GM21825 (cell line): ENCODE measurements at regions not wholly inside any gene's neighbourhood (a gene's known extent, or its start where the extent isn't known, plus 50 kb on each side); places are given as distances from the start of the nearest gene placed in this dataset.

ENCODE experiments used
- ATAC-seq: cut with Tn5 transposase; IDR thresholded peaks from one replicate; pipeline ENCODE4 v1.9.1; 2021; ENCODE audit warnings: mild to moderate bottlenecking, moderate library complexity; ENCODE audit not compliant: unreplicated experiment

DNA sequence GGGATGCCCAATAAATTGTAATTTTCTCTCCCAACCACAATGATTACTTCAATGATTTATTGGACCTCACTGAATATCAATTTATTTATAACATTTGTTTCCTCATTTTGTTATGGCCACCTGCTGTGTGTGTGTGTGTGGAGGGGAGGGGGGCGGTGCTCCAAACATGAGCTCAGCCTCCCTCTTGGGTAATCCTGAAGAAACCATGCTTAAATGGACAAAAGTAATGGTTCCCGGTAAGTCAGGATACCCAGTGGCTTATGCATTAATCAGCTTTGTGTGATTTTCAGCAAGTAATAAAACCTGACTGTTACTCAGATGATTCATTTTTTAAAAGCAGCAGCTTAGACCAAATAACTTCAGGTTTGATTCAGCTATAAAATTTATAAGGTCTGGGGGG lies 495.1 kb upstream of the MEX3C start:
- no peak for ATAC-seq

DNA sequence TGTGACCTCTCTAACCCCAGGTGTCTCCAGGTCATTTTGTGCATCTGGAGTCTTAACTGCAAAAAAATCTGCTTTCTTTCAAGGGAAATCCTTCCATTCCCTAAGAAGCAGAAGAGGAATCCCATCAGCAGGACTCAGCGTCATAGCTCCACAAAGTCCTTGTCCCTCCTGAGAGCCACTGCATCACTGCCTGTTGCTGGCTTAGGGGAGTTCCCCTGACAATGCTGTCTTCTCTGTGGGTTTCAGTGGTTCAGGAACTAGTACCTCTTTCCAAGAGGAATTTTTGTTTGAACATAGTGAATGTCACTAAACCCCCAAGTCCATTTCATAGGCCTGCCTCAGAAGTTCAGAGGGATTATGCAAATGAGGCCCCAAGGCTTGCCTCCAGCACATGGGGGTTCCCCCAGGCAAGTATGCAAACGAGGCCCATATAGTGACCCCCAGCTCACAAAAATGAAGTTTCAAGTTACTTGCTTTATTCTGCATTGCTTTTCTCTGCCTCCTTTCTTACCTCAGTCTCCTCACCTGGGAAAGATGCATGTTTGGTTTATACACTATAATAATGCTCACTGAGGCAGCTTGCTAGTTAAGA lies 513.9 kb upstream of the MEX3C start:
- ATAC-seq, result peak; percentile 72

DNA sequence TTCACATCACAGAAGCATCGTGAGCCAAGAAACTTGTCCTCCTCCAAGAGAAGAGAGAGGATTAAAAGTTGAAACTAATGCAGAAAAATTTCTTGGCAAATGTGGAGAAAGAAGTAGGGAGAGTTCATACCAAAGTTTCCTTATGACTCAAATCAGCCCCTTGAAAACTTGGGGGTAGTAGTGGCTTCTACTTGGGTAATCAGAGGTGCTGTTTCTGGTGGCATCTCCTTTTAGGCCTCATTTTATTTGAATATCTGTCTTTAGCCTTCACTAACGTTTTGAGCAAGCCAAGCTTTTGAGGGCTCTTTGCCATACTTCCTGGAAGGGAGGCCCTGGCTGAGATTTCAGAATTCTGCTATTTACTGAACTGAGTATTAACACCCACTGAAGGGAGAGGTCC lies 515.3 kb upstream of the MEX3C start:
- ATAC-seq, result no peak

DNA sequence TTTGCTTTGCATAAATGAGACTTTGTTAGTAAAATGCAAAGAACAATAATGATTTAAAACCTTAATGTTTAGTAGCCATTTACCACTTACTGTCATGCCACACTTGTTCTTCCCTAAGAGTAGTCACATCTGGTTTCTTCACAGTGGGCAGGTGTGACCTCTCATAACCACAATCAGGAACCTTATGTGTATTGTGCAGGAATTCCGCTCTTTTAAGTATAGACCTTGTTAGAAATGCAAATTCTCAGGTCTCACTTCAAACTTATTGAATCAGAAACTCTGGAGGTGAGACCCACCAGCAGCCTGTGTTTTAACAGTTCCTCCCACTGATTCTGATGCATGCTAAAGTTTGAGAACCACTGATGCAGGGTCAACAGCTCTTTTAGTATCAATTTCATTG lies 518.8 kb upstream of the MEX3C start:
- no peak for ATAC-seq

DNA sequence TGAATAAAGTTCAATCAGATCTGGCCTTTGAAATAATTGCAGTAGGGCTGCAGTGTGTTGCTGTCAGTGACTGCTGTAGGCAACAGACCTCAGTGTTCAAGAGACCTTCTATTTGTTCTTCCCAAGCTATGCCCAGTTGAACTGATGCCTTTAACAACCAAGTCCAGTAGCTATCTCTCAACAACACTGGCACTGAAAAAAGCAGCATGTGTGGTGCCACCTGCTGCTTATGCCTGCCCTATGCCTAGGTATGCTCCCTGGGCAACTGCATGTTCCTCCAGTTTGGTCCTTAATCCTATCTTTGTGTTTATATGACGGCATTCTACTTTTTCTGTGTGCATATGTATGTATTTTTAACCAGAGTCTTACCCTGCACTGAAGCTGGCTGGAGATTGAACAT lies 523.9 kb upstream of the MEX3C start:
- no peak for ATAC-seq

DNA sequence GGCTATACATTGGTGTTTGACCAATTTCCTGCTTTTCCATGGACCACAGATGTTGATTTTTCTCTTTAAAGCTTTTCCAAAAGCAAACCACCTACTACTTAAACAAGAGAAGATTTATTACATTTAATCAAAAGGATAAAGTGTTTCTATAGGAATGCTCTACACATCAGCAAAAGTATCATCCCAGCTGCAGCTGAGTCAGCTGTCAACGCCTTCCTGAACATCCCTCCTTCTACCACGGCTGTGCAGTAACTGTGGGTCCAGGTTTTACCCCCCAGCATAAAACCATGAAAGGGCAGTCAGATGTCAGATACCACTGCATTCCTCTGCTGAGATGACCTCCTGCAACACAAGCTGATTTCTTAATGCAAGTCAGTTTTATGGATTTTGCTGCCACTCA lies 524.5 kb upstream of the MEX3C start:
- no peak for ATAC-seq

DNA sequence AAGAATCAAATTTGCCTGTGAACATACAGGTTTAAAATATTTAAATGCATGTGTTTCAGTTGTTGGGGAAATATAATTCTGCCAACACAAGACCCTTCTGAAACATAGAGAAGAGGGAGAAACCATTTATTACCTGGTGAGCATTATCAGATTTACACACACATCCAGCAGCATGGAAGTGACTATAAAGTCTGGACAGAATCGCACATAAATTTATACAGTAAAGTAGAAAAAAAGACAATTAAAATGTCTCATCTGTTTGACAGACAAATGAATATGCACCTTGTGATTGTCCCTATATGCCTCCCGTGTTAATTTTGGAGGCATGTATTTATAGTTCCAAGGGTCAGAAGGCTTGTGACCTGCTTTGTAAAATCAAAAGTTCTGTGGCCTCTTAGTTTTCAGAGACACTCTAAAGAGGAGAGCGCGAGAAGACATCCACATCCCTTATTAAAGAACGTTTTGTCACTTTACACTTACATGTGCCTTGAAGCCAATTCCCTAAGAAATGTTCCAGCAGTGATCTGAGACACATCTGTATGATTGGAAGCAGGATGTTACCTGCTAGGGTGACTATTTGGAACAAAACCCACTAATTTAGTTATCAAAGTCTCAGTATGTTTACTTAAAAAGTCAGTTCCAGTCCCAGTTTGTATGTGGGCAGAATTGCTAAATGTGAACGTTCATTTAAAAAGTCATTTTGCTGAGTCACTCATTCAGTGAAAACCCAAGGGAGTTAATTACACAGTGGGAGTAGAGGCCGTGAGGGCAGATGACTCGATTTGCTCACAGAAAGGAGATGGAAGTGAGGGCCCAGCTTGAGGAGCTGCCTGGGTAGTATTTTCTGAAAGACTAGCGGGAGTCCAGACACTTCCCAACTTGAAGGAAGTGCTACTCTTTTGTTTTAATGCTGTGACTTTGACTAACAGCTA lies 527.6 kb upstream of the MEX3C start:
- no peak for ATAC-seq

DNA sequence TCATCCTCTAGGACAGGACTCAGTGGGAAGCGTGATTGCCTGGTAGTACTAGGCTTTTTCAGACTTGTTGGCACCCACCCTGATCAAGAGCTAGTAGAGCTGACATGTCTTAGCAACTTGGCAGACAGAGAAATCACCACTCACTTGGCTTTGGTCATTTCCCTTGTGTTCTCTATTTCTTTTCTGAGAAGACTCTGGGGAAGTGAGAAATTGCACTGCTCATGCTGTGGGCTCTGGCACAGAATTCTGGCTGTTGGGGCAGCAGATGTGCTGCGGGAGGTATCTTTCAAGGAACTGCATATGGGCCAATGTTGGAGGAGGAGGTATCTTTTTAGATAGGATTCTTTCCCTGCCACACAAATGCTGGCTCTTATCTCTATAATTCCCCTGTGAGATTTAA lies 529.1 kb upstream of the MEX3C start:
- ATAC-seq, result peak; percentile 44

DNA sequence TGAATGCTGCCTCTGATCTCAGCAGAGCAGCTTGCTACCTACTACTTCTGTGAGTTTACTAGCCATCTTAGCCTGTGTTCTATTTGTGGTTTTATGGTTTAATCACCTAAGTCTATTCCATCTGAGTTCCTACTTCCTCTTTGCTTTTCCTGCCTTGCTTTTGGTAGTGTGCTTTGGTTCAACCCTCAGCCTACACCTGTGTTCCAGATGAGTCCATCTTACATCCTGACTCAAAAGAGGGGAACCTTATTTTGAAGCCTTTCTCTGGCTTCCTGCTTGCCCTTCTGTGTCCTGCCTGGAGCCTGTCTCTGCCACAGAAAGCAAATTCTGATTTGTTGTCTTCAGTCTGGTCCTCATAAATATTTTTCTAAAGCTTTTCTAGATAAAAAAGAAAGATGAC lies 530.3 kb upstream of the MEX3C start:
- peak; percentile 59 for ATAC-seq

DNA sequence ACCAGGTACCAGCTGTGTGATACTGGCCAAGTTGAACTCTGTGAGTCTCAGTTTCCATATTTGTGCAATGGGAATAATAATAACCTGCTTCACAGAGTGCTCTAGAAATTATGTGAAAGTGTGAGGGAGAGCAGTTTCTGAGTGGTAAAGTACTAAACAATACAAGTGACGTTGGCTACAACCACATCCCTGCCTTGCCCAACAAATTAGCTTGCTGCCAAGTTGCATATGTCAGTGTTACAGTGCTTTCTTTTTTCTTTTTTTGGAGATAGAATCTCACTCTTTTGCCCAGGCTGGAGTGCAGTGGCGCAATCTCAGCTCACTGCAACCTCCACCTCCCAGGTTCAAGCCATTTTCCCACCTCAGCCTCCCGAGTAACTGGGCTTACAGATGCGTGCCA lies 533.6 kb upstream of the MEX3C start:
- no peak for ATAC-seq

DNA sequence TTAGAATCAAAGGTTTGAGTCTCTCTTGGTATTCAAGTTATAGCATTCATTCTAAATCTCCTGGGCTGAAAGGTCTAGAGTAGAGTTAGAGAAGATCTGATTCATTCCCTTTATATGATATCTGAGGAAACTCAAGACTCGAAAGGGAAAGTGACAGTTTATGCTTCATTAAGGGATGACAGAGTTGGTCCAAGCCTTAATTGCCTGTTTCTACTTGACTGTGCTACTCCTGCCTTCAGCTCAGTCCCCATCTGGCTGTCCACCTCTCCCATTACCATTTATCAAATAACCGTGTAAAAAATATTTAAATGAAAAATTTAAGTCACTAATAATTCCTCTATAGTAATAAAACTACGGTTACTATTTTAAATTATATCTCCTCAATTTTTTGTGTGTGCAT lies 537.1 kb upstream of the MEX3C start:
- ATAC-seq, result no peak

DNA sequence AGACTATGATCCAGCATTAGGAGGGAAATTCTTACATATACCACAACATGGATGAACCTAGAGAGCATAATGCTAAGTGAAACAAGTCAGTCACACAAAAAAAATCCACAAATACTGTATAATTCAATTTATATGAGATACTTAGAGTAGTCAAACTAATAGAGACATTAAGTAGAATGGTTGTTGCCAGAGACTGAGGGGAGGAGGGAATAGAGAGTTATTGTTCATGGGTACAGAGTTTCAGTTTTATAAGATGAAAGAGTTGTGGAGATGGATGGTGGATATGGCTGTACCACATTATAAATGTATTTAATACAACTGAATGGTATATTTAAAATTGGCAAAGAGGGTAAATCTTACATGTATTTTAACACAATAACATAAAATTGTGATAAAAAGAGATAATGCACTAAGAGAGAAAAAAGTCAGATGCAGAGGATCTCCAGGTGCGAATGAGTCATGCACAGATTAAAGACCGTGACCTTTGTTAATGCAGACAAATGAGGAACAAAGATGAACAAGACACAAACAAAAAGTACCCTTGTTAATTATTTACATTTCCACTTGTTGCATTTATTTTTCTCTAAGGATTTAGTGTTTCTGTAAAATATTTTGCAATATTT lies 541.7 kb upstream of the MEX3C start:
- ATAC-seq, result peak; percentile 96

DNA sequence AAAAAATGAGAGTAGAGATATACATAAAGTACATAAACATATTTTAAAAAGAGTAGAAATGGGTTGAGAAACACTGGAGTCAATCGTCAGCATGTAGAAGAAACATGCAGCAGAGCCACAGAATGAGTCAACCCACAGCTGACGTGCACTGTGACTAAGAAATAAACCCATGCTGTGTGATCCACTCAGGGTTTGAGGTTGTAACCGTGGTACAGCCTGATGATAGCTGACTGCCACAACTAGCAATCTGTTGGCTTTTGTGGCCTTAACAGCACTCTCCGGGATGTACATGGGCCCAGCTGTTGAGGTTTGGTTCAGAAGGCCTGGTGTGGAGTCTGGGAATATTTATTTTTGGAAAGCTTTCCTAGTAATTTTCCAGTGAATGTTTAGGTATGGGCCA lies 554.4 kb upstream of the MEX3C start:
- no peak for ATAC-seq

DNA sequence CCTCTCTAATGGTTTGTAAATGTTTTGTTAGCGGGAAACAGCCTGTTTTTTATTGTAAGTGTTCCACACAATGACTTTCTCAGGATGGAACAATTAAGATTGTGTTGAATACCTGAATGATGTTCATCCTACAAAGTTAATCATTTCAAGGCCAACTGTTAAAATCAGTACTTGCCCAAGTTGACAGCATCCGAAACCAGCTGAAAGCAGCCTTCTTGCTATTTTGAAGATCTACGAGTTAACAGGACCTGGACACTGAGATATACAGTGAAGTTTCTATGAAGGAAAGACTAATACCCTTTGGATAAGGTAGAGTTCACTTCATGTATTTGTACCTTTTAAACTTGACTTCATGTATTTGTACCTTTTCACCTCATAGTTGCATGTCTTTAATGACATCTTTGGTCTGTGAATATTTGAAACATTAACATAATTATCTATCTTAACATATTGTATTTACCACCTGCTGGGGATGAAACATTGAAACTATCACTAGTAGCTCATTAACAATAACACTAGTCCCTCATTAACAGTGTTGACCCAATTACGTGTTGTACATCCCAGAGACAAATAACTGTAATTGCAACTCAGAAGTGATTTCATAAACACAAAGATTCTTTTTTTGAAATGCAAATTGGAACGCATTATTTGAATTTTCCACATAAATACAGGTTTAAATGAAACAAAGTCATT lies 556.0 kb upstream of the MEX3C start:
- no peak for ATAC-seq

DNA sequence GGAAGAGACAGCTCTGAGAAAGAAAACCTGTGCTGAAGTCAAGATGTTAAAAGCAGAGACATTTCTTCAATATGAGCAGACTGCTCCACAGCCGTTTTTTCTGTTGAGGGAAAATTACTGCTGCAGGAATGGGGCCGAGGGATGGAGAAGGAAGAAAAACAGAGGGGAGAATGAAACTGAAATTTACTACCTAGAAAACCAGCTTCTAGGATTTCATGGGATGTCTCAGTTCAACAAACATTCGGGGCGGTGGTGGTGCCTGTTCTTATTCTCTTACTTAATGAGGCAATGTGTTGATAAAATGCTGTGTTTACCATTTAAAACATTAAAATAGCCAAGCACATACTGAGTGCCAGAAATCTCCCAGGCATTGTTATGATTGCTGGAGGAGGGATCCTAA lies 557.1 kb upstream of the MEX3C start:
- ATAC-seq, result no peak

DNA sequence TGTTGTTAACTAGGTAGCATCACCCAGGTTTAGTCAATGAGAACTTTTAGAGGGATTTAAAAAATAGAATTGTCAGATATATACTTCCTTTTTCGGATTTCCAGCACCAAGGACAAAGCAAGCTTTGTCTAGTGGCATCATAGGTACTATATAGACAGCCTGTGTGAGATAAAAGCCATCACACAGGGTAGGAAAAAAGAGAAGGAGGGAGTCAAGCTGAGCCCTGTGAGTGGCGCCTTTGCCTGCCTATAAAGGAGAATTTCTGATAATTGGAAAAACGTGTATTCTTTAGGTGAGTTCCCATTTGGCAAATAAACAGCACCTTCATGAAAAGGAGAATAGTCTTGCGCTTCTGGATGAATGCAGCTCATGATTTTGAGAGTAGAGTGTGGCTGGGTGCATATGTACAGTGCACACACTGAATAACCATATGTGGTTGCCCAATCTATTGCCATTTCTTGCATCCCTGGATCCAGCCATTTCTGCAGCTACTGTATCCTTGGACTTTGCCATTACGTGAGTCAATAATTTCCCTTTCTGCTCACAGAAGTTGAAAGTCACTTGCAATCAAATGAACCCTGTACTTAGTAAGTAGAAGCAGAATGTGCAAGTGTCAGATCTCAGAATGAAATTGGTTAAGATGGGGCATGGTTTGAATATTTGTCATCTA lies 559.9 kb upstream of the MEX3C start:
- ATAC-seq, result no peak

DNA sequence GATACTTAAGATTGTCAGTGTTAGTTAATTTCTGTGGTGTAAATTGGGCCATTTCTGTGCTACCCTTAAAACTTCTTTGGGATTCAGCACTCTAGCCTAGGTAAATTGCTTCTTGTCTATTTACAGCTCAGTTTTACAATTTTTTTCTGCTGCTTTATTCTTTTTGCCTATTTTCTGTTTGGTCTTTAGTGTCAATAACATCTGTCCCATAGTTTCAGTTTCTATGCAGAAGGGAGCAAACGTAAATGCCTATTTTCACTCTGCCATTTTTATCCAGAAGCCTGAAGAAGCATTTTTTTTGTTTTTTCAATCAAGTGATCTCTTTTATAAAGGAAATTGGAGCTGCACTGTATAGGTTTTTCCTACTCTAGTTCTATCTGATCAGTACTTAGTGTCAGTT lies 564.9 kb upstream of the MEX3C start:
- ATAC-seq, result no peak

DNA sequence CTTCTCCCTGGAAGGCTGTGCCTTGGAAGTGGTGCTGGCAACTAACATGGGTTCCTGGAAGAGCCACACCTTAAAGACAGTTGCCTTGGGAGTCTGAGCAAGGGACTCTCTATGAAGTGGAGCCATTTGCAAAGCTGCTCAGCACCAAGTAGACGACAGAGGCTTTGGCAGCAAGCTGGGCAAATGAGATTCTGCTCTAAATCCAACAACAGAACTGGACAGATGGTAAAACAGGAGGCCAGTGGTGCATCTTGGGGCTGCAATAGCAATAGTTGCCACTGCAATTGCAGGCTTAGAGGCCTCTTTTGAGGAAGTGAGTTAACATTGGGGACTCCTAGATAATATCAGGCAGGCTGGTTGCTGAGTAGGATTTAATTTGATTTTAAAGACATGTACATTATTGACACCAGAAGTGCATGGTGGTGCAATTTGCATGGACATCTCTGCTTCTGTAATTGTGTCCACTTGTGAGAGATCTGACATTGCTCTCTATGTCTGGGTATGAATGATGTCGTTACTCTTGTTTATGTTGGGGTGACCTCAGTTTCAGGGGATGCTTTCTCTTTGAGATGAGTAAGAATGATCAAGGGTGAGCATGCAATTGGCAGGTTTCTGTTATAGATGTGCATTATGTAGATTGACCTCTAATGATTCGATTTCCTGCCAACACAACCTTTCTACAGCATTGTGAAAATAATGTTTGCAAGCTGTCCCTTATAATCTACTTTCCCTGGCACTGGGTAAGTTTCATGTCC lies 568.3 kb upstream of the MEX3C start:
- no peak for ATAC-seq

DNA sequence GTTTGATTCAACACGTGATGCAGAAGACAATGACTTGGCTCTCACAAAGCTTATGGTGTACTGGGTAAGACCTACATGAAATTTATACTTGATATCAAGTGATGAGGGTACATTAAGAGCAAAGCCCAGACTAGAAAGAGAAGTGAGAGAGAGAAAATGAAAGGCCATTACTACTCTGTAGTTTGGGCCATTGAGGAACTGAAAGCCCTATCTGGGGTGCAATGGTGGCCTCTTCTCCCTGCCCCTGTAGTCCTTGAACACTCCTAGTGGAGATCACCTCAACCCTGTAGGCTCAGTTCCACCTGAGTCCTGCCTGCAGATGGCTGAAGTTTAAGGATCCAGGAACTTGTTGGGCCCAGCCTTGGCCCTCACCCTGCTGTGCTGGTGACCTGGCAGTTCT lies 569.8 kb upstream of the MEX3C start:
- no peak for ATAC-seq

DNA sequence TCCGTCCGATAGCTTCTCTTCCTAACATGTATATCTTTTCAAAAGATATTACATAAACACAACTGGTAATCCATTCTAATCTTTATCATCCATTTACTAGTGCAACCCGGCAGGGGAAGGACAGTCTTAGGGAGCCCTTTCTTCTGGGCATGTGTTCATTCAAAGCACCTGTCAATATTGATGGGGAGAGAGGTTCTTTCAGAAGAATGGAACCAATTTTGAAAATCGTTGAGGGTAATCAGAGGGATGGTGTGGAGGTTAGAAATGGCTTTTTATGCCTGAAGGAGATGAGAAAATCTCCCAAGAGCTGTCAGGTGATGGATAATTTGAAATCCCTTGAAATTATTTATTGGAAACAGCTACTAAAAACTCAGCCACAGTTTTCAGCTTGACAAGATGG lies 561.9 kb upstream of the DCC start:
- ATAC-seq, result no peak
